NCI-H2196 (cell line): ENCODE measurements at regions not wholly inside any gene's neighbourhood (a gene's known extent, or its start where the extent isn't known, plus 50 kb on each side); places are given as distances from the start of the nearest gene placed in this dataset.
"Not testable (repeated sequence)": the region's sequence is repeated elsewhere in the genome, so short reads cannot be mapped to it uniquely, and the experiment has no call there.

Experiments
- DNase-seq: peaks from one replicate; lab custom pipeline; 2025; ENCODE audit not compliant: unreplicated experiment; lab: John Stamatoyannopoulos, UW

DNA sequence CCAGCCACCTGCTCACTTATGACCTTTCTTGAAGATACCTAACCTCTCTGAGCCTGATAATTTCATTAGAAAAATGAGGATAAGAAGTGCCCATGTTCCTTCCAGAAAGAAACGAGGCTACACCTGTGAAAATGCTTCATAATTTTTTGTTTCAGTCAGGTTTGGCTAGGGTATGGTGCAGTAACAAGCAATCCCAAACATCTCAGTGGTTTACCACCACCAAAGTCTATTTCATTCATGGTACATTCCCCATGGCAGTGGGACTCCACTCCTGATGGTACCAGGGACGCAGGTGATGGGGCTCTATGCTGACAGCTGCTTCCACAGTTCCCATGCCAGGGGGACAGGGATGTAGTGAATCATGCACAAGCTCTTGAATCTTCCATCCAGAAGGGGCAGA lies 147.6 kb upstream of the CES5A start:
- DNase-seq = no peak

DNA sequence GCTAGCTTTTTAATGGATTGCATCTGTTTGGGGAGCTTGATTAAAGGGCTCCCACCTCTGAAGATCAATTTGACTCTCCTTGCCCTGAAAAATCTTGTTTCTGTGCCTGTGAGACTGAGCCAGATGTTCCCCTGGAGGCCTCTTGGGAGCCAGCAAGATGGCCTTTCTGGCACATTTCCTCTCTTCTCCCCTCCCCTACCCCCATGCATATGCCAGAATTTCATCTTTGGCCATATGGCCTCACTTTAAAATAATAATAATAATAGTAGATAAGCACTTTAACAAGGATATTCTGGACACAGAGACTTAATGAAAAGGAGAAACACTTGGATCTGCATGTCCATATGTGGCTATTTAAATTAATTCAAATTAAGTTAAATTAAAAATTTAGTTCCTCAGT lies 144.1 kb upstream of the CES5A start:
- no peak for DNase-seq

DNA sequence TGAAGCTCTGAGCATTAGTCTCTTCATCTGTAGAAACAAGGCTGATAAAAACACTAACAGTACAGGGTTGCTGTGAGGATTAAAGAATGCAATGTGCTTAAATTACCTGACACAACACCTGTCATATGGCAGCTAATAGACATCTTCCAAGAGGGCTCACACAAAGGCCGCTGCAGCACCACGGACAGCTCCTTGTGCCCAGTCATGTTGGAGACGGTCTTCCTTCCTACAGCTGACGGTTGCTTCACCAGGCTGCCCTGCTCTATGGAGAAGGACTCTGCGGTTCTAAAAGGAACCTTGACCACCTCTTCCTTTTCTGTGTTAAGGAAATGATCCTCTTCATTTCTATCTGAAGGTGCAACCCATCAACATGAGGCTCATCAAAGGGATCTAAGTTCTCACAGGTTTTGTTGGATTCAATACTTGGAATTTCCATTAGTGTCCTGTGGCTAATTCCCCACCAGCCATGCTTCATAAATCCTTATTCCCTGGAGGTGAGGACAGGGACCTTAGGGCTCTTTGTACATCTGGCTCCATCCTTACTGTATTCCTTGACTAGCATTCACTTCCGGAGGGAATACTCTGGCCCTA lies 138.9 kb upstream of the CES5A start:
- DNase-seq = no peak

DNA sequence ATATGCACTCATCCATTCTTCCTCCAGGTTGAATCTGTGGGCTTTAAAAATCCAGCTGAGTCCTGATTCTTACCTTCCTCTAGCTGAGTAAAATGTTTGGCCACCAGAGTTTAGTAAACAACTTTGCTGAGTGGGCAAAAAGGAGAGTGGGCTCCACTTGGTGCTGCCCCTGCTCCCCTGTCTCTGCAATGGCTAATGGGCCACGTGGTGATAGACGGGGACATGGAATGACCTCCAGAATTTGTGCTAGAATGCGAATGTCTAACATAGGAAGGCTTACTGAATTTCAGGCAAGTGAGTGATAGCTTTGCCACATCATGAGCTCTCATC lies 137.3 kb upstream of the CES5A start:
- DNase-seq = no peak

DNA sequence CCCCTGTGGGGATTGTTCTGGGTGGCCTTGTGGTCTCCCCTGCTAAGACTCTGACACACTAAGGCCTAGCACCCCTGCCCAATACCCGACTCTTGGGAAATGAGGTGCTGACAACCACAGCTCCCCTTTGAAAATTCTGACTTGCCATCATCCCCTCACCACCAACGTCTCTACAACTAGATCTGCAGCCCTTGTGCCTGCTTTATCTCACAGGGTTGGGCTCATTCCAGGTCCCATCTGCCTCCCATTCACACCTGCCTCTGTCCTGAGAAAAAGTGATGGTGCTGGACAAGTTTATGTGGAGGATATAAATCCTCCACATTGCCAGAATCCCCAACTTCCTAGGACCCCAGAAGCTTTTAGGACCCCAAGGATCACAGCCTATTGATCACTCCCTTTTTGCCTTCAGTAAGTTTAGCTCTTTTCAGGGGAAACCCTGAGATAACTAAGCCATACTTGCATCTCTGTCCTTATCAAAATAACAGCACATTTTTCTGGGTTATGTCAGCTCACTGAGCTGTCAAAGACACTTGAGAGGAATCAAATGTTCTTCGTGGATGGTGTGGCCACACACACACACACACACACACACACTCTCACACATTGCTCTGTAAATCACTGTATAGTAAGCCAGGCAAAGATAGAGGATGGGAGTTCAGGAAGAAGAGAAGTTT lies 136.8 kb upstream of the CES5A start:
- DNase-seq = no peak

DNA sequence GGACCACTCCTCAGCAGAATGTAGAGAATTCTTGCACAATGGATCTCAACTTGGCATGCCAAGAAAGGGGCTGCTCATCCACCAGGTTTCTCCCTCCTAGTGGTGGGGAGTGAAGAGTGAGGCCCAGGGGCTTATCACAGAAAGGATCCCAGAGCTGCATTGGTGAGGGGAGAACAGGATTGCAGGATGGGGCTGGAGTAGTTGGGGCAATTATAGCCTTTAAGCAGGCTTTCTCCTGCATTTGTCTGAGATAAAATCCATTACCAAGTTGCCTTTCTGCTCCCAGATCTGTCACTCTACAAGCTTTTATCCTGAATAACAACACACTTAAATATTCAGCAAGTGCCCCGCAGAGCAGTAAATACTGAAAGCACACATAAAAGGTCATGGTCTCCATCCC lies 130.8 kb upstream of the CES5A start:
- no peak for DNase-seq

DNA sequence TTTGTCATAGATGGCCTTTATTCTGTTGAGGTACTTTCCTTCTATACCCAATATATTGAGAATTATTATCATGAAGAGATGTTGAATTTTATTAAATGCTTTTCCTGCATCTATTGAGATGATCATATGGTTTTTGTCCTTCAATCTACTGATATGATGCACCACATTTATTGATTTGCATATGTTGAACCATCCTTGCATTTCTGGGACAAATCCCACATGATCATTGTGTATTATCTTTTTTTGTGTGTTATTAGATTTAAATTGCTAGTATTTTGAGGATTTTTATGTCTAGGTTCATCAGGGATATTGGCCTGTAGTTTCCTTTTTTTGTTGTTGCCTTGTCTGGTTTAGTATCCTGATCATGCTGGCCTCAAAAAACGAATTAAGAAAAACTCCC lies 124.5 kb upstream of the CES5A start:
- DNase-seq = no peak

DNA sequence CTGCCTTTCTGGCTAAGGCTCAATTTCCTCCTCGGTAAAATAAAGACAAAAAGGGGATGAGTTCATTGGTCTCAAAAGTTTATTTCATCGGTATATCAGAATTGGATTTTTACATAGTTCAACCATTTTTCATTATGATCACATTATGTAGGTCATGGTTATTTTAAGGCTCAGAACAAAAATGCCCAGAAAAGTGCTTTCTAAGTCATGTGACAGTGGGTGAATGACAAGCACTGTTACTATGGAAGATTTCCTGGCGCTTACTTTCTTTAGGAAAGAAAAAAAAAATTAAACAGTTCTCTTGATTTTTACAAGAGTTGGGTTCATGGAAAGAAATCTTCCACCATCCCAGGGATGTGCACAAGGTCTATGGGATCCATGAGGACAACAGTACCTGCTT lies 117.9 kb upstream of the CES5A start:
- no peak for DNase-seq

DNA sequence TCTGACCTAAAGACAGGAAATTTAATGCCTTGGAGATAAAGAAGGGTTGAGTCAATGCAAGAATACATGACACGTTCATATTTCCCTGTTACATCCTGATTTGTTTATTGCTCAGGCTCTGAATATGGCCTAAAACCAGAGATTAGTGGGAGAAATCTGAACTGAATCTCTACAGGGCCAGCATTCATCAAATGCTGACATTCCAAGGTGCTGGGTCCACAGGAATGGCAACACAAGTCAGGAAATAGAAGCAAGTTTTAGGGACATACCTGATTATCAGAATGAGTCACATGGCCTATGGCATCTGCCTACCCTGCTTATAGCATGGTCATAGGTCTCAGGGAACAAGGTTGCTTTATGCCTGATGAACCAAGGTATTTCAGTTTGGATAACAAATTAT lies 117.4 kb upstream of the CES5A start:
- no peak for DNase-seq

DNA sequence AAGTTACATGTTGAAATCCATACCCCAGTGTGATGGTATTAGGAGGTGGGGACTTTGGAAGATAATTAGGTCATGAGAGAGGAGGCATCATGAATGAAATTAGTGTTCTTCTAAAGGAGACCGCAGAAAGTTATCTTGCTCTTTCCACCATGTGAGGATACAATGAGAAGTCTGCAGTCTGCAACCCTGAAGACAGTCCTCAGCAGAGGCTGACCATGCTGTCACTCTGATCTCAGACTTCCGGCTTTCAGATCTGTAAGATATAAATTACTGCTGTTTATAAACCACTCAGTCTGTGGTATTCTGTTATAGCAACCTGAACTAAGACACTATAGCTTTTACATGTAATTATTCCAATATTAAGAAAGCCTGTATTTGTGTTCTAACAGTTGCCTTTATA lies 116.7 kb upstream of the CES5A start:
- DNase-seq = no peak

DNA sequence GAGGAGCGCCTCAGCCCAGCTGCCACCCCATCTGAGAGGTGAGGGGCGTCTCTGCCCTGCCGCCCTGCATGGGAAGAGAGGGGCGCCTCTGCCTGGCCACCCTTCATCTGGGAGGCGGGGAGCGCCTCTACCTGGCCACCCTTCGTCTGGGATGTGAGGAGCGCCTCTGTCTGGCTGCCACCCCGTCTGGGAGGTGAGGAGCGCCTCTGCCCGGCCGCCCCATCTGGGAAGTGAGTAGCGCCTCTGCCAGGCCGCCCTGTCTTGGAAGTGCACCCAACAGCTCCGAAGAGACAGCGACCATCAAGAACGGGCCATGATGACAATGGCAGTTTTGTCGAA lies 114.4 kb upstream of the CES5A start:
- no peak for DNase-seq

DNA sequence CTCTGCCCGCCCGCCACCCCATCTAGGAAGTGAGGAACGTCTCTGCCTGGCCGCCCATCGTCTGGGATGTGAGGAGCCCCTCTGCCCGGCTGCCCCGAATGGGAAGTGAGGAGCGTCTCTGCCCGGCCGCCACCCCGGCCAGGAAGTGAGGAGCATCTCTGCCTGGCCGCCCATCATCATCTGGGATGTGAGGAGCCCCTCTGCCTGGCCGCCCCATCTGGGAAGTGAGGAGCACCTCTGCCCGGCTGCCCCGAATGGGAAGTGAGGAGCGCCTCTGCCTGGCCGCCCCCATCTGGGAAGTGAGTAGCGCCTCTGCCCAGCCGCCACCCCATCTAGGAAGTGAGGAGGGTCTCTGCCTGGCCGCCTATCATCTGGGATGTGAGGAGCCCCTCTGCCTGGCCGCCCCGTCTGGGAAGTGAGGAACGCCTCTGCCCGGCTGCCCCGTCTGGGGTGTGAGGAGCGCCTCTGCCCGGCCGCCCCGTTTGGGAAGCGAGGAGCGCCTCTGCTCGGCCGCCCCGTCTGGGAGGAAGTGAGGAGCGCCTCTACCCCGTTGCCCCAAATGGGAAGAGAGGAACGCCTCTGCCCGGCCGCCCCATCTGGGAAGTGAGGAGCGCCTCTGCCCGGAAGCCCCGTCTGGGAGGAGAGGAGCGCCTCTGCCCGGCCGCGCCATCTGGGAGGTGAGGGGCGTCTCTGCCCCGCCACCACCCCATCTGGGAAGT lies 113.8 kb upstream of the CES5A start:
- not testable (repeated sequence) for DNase-seq

DNA sequence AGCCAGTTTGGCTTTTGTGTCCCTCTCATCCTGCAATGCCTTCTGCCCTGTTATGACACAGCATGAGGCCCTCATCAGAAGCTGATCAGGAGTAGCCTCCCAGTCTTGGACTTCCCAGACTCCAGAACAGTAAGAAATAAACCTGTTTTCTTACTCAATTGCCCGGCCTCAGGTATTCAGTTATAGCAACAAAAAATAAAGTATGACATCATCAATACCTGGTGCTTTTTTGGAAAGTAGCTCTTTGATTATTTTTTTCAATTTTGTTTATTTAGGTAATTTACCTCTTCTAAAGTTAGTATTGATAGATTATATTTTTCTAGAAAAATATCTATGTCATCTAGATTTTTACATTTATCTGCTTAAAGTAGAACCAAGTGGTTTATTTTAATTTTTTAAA lies 112.8 kb upstream of the CES5A start:
- DNase-seq = no peak

DNA sequence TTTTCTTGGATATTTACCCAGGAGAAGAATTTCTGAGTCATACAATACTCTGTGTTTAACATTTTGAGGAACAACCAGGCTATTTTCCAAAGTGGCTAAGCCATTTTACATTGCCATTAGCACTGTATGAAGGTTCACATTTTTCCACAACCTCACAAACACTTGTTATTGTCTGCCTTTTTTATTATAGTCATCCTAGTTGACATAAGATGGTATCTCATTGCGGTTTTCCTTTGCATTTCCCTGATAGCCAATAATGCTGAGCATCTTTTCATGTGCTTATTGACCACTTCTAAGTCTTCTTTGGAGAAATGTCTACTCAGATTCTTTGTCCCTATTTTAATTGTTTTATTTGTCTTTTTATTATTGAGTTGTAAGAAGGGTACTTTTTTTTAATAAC lies 107.4 kb upstream of the CES5A start:
- no peak for DNase-seq

DNA sequence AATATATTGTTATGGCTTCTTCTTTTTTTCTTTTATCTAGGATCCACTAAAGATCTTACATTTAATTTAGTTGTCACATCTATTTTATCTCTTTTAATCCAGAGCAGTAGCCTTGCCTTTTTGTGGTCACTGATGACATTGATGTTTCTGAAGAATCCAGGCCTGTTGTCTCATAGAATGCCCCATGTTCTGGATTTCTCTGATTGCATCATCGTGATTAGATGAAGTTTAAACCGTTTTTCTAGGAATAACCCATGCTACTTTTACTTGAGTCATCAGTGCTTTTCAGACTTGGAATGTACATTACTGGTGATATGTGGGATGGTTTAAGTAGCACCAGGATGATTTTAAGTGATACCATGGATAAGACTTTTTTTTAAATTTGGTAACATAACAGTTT lies 106.4 kb upstream of the CES5A start:
- DNase-seq = no peak

DNA sequence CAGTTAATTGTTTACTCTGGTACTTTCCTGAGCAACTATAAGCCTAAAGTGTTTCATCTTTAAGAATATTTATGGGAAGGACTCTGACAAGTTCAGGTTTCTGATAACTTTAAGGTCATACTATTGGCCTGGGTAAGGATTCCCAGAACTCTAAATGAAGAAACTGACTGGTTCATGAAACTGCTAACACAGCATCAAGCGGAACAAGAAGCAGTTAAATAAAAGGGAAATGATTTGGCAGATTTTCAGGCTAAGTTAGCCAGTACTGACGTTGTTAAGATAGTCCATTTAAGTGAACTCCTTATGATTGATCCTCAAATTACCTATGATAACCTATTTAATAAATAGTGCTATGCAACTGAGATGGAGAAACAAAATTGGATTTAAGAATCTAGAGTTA lies 101.6 kb upstream of the CES5A start:
- DNase-seq = no peak

DNA sequence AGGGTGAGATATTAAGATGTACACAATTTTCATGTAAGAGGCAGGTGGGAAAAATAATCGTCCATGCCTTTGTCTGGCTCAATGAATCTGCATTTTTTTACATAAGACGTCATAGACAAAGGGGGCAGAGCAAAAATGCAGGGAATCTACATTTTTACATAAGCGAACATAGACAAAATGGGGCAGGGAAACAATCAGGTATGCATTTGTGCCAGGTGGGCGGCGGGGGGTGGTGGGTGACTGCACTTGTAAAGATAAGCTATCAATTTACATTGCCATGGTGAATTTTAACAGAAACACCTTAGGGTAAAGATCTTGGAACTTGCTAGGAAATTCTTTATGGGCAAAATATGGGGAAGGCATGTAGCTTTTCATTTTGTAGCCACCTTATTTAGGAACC lies 96.3 kb upstream of the CES5A start:
- no peak for DNase-seq

DNA sequence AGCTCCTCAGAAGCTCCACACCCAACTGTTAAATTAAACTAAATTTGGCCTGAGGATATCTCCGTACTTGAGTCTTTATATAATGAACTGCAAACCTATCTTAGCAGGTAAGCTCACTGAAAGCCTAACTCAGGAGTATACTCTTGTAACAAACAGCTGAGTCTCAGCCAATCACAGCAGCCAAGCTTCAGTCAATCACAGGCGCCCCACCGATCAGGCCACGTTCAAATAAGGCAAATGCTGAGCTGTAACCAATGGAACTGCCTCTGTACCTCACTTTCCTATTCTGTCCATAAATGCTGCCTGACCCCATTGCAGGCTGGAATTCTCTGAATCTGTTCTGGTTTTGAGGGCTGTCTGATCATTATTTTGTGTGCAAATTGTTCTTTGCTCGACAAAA lies 93.0 kb upstream of the CES5A start:
- no peak for DNase-seq

DNA sequence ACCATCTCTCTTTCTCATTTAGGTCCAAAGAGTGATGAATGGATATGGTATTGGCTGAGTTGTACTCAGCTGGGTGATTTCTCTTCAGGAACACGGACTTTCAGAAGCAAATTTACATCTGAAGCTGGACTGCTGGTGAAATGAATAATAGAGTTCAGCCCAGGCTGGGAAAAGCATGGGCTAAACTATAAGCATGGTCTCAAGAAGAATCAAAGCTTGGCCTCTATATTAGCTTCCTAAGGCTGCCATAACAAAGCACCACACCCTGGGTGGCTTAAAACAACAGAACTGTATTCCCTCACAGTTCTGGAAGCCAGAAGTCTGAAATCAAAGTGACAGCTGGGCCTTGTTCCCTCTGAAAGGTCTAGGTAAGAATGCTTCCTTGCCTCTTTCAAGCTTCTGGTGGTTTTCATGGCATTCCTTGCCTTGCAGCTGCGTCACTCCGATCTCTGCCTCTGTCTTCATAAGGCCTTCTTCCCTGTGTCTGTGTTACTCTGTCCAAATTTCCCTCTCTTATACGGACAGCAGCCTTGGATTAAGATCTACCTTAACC lies 89.8 kb upstream of the CES5A start:
- no peak for DNase-seq

DNA sequence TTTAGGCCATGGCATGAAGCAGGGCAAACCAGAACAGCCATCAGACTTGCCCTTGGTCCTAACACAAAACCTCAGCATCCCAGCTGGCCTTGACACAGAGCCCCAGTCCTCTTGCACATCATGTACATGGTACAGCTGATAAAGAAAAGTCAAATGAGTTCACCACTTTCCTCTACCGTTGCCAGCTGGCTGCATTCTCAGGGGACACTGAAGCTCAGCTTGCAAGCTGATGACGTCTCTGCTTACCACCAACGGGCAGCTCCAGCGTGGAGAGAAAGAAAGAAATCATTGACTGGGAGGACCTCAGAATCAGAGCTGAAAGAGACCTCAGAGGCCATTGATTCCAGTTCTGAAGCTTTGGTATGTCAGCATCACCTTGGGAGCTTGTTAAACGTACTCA lies 80.7 kb upstream of the CES5A start:
- no peak for DNase-seq

DNA sequence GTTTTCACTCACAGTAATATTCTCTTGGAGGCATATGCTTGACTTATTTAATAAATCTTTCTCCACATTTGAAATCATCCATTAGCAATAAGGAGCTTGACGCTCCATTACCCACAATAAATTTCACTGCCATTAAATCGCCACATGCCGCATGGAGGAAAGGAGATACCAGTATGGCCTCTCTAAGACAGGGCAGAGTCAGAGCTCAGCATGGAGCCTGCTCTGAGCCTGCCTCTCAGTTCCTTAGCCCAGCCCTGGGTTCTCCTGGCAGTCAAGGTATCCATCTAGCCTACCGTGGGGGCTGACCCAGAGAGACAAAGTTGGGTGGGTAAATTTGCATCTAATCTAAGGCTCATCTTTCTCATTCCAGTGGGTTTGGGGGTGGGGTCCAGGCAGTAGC lies 80.3 kb upstream of the CES5A start:
- no peak for DNase-seq

DNA sequence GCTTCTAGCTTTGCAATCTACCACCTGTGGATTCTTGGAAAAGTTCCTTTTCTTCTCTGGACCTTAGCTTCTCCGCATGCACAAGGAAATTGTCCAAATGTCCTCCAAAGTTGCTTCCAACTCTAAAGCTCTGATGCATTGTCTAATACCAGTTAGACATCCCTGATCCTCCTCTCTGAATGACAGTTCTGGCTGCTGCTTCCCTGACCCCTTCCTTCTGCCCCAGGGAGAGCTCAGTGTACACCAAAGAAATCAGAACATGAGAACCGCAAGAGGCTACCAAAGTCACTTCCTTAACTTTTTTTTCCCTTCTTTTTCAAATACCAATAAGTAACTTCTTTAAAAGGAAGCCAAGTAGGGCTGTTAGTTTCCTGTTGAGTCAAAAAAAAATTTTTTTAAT lies 79.7 kb upstream of the CES5A start:
- no peak for DNase-seq

DNA sequence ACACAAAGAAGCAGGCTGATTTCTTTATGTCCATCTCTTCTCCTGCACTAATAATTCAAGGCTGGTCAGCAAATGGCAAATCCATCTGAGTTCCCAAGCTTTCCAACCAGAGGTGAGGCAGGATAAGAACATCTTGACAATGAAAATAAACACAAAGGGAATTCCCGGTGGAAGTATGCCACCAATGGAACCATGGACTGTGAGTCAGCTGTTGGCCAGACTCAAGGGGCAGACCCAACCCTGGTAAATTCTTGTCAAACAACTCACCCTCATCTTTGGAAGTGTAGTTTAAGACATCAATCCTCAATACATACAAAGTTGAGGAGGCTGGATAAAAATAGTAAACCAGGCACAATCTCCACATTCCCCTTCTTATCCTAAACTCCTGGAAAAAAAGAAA lies 74.3 kb upstream of the CES5A start:
- DNase-seq = no peak
